ENCODE measurements at regions not wholly inside any gene's neighbourhood (a gene's known extent, or its start where the extent isn't known, plus 50 kb on each side); places are given as distances from the start of the nearest gene placed in this dataset.
"Not testable (repeated sequence)": the region's sequence is repeated elsewhere in the genome, so short reads cannot be mapped to it uniquely, and the experiment has no call there.

- no peak for TF ChIP-seq ZNF462 (CRISPR knock-in tag; IDR thresholded peaks at IDR 0.05)
- TF ChIP-seq, protein P1, sequence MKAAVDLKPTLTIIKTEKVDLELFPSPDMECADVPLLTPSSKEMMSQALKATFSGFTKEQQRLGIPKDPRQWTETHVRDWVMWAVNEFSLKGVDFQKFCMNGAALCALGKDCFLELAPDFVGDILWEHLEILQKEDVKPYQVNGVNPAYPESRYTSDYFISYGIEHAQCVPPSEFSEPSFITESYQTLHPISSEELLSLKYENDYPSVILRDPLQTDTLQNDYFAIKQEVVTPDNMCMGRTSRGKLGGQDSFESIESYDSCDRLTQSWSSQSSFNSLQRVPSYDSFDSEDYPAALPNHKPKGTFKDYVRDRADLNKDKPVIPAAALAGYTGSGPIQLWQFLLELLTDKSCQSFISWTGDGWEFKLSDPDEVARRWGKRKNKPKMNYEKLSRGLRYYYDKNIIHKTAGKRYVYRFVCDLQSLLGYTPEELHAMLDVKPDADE (IDR thresholded peaks at IDR 0.05), result no peak
- no peak for TF ChIP-seq EZH2phosphoT487 (IDR thresholded peaks at IDR 0.05; ENCODE audit: unreplicated experiment)
- TF ChIP-seq ZNF331 (CRISPR knock-in tag; IDR thresholded peaks at IDR 0.05; ENCODE audit: low read depth), result no peak
- no peak for TF ChIP-seq ZNF114 (CRISPR knock-in tag; IDR thresholded peaks at IDR 0.05)
- no peak for TF ChIP-seq POLR2AphosphoS5 (IDR thresholded peaks at IDR 0.05; ENCODE audit: low read depth)
- TF ChIP-seq, protein P2, sequence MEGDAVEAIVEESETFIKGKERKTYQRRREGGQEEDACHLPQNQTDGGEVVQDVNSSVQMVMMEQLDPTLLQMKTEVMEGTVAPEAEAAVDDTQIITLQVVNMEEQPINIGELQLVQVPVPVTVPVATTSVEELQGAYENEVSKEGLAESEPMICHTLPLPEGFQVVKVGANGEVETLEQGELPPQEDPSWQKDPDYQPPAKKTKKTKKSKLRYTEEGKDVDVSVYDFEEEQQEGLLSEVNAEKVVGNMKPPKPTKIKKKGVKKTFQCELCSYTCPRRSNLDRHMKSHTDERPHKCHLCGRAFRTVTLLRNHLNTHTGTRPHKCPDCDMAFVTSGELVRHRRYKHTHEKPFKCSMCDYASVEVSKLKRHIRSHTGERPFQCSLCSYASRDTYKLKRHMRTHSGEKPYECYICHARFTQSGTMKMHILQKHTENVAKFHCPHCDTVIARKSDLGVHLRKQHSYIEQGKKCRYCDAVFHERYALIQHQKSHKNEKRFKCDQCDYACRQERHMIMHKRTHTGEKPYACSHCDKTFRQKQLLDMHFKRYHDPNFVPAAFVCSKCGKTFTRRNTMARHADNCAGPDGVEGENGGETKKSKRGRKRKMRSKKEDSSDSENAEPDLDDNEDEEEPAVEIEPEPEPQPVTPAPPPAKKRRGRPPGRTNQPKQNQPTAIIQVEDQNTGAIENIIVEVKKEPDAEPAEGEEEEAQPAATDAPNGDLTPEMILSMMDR (conservative IDR thresholded peaks at IDR 0.05; ENCODE audit: low read depth in 2 of 2), result no peak
- no peak for TF ChIP-seq CREB1 (CRISPR knock-in tag; IDR thresholded peaks at IDR 0.05; ENCODE audit: low read depth)
- no peak for TF ChIP-seq STAT1 (IDR thresholded peaks at IDR 0.05; ENCODE audit: unreplicated experiment)
Measured at GRCh38 chr12:127810041-127810440, 456.9 kb upstream of the TMEM132C start (continued).

DNA sequence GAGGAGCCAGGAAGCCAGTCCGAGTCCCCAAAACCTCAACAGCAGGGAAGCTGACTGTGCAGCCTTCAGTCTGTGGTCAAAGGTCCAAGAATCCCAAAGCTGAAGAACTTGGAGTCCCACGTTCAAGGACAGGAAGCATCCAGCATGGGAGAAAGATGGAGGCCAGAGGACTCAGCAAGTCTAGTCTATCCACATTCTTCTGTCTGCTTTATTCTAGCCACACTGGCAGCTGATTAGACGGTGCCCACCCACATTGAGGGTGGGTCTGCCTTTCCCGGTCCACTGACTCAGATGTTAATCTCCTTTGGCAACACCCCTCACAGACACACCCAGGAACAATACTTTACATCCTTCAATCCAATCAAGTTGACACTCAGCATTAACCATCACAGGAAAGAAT is 456.5 kb upstream of the TMEM132C start:
- not testable (repeated sequence) for H3K27me3 Mint-ChIP-seq (ENCODE audit: insufficient read depth, low read depth, poor library complexity); H3K4me2 ChIP-seq; H3F3A ChIP-seq (replicated peaks; ENCODE audit: low read depth); H3K79me2 ChIP-seq (replicated peaks; ENCODE audit: insufficient read depth); ATAC-seq; H3K27ac Mint-ChIP-seq; H3K4me3 Mint-ChIP-seq; H3K4me1 Mint-ChIP-seq; H3K9me2 ChIP-seq (ENCODE audit: insufficient read depth); H2AFZ ChIP-seq; H3K4me1 ChIP-seq (ENCODE audit: insufficient read depth); H3K27ac ChIP-seq (ENCODE audit: low read depth); DNase-seq (ENCODE audit: low spot score); H4K20me1 ChIP-seq (replicated peaks; ENCODE audit: insufficient read depth); H3K4me3 ChIP-seq; H3K36me3 ChIP-seq (ENCODE audit: insufficient read depth); H3K27me3 ChIP-seq (ENCODE audit: insufficient read depth)
- peaks cover 91% of the 10 kb centered on the region for H3K9me3 Mint-ChIP-seq
- H3K36me3 Mint-ChIP-seq (ENCODE audit: low read depth), result peaks cover 19% of the 10 kb centered on the region; the same call in 2 of the 3 replicates
